Neutrophil (primary cell): ENCODE measurements at regions not wholly inside any gene's neighbourhood (a gene's known extent, or its start where the extent isn't known, plus 50 kb on each side); places are given as distances from the start of the nearest gene placed in this dataset.

ENCODE experiments used
- H3K27ac ChIP-seq: fragments of 200-600 bp; sonication (generic); 2 replicates; pipeline ENCODE4 v1.5.1; 2016; ENCODE audit warnings: mild to moderate bottlenecking, moderate library complexity
- H3K27me3 ChIP-seq: fragments of 200-600 bp; sonication (generic); 2 replicates; pipeline ENCODE4 v1.6.0; 2016; ENCODE audit warnings: mild to moderate bottlenecking
- H3K36me3 ChIP-seq: fragments of 200-600 bp; sonication (generic); 2 replicates; pipeline ENCODE4 v1.5.1; 2017
- H3K4me1 ChIP-seq, 2 experiments: fragments of 200-600 bp in 1 of 2; sonication (generic) in 1 of 2; 1 replicate in 1 of 2; 2 replicates in 1 of 2; pipeline versions ENCODE4 v1.5.1 to v1.6.1; 2013 to 2016; ENCODE audit warnings: low read depth in 1 of 2, low read length in 1 of 2, mild to moderate bottlenecking in 1 of 2, moderate library complexity in 1 of 2; ENCODE audit not compliant: control insufficient read depth in 1 of 2, insufficient read depth in 1 of 2
- H3K4me3 ChIP-seq, 2 experiments: fragments of 200-600 bp in 1 of 2; sonication (generic) in 1 of 2; 1 replicate in 1 of 2; 2 replicates in 1 of 2; pipeline ENCODE4 v1.5.1; 2013 to 2016; ENCODE audit warnings: low read depth in 1 of 2, low read length in 1 of 2, mild to moderate bottlenecking in 1 of 2, moderate library complexity in 1 of 2
- H3K9me3 ChIP-seq: fragments of 200-600 bp; sonication (generic); 2 replicates; pipeline ENCODE4 v1.5.1; 2016
- TF ChIP-seq, protein P1 (sequence below): fragments of 200-600 bp; sonication (generic); IDR thresholded peaks from 2 replicates; pipeline ENCODE4 v1.5.1; 2016; ENCODE audit warnings: antibody characterized with exemption

DNA sequence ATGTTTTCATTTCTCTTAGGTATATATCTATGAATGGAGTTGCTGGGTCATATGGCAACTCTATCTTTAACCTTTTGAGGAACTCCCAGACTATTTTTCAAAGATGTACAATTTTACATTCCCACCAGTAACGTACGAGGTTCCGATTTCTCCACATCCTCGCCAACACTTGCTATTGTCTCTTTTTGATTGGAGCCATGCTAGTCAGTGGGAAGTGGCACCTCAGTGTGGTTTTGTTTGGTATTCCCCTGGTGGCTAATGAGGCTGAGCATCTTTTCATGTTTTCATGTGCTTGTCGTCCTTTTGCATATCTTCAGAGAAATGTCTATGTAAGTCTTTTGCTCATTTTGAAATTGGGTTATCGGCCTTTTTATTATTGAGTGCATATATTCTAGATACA is 178.6 kb upstream of the EXOC2 start:
- Histone ChIP-seq H3K36me3 (no peaks in the 10 kb centered on the region), H3K27me3 (peaks cover 62% of the 10 kb centered on the region), H3K27ac (no peak overlapping the region), H3K4me1 (no peaks in the 10 kb centered on the region), H3K9me3 (no peaks in the 10 kb centered on the region), H3K4me3 (no peak overlapping the region)
- TF ChIP-seq, protein P1, sequence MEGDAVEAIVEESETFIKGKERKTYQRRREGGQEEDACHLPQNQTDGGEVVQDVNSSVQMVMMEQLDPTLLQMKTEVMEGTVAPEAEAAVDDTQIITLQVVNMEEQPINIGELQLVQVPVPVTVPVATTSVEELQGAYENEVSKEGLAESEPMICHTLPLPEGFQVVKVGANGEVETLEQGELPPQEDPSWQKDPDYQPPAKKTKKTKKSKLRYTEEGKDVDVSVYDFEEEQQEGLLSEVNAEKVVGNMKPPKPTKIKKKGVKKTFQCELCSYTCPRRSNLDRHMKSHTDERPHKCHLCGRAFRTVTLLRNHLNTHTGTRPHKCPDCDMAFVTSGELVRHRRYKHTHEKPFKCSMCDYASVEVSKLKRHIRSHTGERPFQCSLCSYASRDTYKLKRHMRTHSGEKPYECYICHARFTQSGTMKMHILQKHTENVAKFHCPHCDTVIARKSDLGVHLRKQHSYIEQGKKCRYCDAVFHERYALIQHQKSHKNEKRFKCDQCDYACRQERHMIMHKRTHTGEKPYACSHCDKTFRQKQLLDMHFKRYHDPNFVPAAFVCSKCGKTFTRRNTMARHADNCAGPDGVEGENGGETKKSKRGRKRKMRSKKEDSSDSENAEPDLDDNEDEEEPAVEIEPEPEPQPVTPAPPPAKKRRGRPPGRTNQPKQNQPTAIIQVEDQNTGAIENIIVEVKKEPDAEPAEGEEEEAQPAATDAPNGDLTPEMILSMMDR = no peak

GRCh38 chr6:870096-870495 is 177.2 kb upstream of the EXOC2 start:
- H3K4me3 ChIP-seq = no peak overlapping the region
- H3K27me3 ChIP-seq = peaks cover 56% of the 10 kb centered on the region
- no peak overlapping the region for H3K27ac ChIP-seq
- H3K36me3 ChIP-seq = no peaks in the 10 kb centered on the region
- no peaks in the 10 kb centered on the region for H3K4me1 ChIP-seq
- TF ChIP-seq, protein P1 = no peak
- no peaks in the 10 kb centered on the region for H3K9me3 ChIP-seq

GRCh38 chr6:868201-868600 is 175.3 kb upstream of the EXOC2 start:
- no peaks in the 10 kb centered on the region for H3K9me3 ChIP-seq
- no peak overlapping the region for H3K27ac ChIP-seq
- no peak overlapping the region for H3K4me3 ChIP-seq
- H3K27me3 ChIP-seq = peaks cover 60% of the 10 kb centered on the region
- H3K4me1 ChIP-seq = no peaks in the 10 kb centered on the region
- TF ChIP-seq, protein P1 = no peak
- no peaks in the 10 kb centered on the region for H3K36me3 ChIP-seq

- Histone ChIP-seq H3K27me3 (peaks cover 60% of the 10 kb centered on the region), H3K27ac (no peak overlapping the region), H3K9me3 (no peaks in the 10 kb centered on the region), H3K4me1 (no peaks in the 10 kb centered on the region), H3K4me3 (no peak overlapping the region), H3K36me3 (no peaks in the 10 kb centered on the region)
- TF ChIP-seq, protein P1 = no peak
Observed at GRCh38 chr6:867378-867777, 174.4 kb upstream of the EXOC2 start.

DNA sequence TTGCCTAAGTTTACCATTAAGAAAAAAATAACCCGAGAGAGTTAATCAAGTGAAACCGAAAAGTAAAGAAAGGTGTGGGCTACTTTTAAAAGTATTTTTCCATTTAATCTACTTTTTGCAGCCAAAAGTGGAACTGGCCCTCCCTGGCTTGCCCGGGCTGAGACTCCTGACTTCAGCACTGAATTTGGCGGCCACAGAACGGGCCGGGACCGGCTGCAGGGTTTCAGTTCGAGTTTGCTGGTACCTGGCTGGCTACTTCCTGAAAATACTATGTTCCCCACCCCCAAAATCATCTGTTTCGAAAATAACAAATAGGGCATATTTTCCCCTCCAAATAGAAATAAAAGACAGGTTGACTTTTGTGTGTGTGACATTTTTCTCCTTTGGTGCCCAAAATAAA is 173.4 kb upstream of the EXOC2 start:
- TF ChIP-seq, protein P1 = no peak
- no peaks in the 10 kb centered on the region for H3K36me3 ChIP-seq
- no peak overlapping the region for H3K27ac ChIP-seq
- no peaks in the 10 kb centered on the region for H3K4me1 ChIP-seq
- H3K27me3 ChIP-seq = peaks cover 62% of the 10 kb centered on the region
- H3K9me3 ChIP-seq = no peaks in the 10 kb centered on the region
- no peak overlapping the region for H3K4me3 ChIP-seq

GRCh38 chr6:865846-866245 is 172.9 kb upstream of the EXOC2 start:
- Histone ChIP-seq H3K4me1 (no peaks in the 10 kb centered on the region), H3K36me3 (no peaks in the 10 kb centered on the region), H3K27me3 (peaks cover 62% of the 10 kb centered on the region), H3K4me3 (no peak overlapping the region), H3K9me3 (no peaks in the 10 kb centered on the region), H3K27ac (no peak overlapping the region)
- TF ChIP-seq, protein P1 = no peak
